Islet precursor cell (in vitro differentiated cells): ENCODE measurements at regions not wholly inside any gene's neighbourhood (a gene's known extent, or its start where the extent isn't known, plus 50 kb on each side); places are given as distances from the start of the nearest gene placed in this dataset.

Experiments
- DNase-seq: peaks from one replicate; pipeline ENCODE4 v3.0.0-alpha.2; 2018

- DNase-seq = no peak
These were observed 322.1 kb upstream of the CHAC2 start for GRCh38 chr2:53445383-53446070.

DNA sequence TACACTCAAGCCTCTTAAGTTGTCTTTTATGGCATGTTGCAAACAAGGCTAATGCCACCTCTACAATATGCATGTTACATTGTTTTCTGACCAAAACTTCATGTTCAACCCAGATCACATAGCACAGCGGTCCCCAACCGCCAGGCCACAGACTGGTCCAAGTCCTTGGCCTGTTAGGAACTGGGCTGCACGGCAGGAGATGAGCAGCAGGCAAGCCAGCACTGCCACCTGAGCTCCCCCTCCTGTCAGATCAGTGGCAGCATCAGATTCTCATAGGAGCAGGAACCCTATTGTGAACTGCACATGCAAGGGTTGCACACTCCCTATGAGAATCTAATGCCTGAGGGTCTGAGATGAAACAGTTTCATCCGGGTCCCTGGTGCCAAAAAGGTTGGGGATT, 324.8 kb upstream of the CHAC2 start:
- DNase-seq = peak; percentile 74

GRCh38 chr2:53442093-53442492, 325.5 kb upstream of the CHAC2 start:
- DNase-seq = no peak

DNA sequence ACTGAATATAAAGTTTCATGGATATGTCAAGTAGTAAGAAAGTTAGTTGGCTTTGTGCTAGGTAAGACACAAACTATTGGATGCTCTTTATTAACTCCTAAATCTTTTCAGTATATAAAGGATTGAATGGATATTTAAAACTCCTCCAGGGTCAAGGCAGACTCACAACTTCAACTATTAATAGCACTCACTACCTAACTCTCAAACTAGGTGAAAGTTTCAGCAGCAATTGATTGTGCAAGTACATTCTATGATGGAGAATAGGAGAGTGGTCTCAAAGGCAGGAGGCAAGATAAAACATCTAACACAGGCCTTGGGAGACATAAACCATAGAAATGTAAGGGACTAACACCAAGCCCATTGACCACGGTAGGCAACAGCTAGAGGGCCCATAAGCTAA, 328.9 kb upstream of the CHAC2 start:
- no peak for DNase-seq

- DNase-seq = no peak
These were observed 329.5 kb upstream of the CHAC2 start for GRCh38 chr2:53438100-53438499.

GRCh38 chr2:53437371-53437770, 330.2 kb upstream of the CHAC2 start:
- DNase-seq = no peak

DNA sequence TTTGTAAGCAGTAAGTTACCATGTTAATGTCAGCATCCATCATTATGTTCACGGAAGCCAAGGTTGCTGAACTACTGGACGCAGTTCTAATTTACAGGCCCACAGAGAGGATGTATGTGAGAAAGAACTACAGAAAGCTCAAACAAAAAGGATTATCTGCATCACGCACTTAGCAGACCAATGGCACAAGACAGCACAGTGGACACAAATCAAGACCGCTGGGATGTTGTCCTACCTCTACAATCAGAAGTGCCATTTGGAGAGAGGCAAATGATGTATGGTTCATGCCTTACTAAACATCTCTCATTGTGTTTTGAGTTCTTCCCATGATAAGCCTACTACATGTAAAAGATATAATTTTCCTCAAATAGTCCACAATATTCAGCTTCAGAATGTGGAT, 330.7 kb upstream of the CHAC2 start:
- DNase-seq = no peak

- no peak for DNase-seq
These were observed 332.0 kb upstream of the CHAC2 start for GRCh38 chr2:53435610-53436009.

DNA sequence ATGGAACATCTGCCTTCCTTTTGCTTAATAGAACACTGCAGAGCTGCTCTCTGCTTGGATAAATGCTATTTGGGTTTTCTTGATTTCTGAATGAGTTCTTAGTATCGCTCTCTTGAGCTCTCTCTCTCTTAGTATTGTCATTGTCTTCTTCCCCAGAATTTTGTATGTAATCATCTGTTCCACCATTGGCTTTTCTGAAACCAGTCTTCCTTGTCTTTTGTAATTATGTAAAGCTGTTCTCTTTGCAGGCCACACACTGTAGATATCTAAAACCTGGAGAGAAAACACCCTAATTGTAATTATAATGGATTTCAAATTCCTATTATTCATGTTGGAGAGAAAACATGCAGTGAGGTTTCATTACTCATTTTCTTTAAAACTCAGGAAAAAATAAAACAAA, 333.1 kb upstream of the CHAC2 start:
- DNase-seq = no peak

DNA sequence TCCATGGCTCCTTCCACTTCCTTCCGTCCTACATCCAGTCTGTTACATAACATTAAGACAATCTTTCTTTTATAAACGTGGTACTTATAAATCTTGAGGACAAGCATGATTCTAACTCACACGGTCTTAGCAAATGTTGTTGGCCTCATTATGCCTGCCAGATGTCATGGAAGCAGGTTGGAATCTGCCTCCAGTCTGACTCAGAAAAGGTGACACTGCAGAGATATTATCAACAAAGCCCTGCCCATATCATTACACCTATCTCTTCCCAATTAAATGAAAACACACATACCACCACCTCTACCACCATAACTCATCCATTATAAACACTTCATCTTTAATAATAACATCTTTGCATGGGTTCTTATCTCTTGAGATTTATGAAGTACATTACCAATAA, 334.7 kb upstream of the CHAC2 start:
- no peak for DNase-seq

DNA sequence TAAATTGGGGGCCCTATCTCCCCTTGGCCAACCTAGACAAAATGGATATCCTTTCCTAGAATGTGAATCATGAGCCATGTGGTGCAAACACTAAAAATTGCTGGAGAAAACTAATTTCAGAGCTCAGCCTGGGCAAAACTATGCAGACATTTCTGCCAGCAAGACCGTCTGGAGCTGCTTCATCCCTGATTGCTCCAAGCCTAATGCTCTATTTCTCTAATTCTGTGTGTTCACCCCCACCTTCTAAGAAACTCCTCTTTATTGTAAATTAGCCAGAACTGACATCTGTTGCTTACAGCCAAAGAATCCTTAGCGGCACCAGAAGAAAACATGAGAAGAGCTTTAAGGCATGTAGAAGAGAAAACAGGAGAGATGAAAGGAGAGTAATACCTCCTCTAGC, 337.7 kb upstream of the CHAC2 start:
- no peak for DNase-seq

GRCh38 chr2:53424902-53425301, 342.7 kb upstream of the CHAC2 start:
- no peak for DNase-seq

DNA sequence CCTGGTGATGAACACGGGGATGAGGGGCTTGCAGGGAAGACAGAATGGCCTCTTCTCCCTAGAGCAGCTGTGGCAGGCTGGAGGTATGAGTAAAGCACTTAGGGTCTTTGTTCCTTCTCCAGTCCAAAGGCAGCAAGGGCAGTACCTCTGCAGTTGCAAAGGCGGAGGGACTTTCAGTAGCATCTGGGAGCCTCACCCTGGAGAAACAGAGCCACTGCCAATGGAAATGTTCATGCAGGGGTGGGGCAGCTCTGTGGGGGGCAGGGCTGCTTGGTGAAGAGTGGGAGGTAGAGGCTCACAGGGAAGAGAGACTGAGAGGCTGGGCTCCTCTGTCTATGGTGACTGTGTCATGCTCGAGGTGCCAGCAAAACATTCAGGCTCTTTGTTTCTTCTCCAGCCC, 344.1 kb upstream of the CHAC2 start:
- no peak for DNase-seq

GRCh38 chr2:53422979-53423378, 344.6 kb upstream of the CHAC2 start:
- peak; percentile 69 for DNase-seq

- no peak for DNase-seq
These were observed 350.2 kb upstream of the CHAC2 start for GRCh38 chr2:53417385-53417784.

DNA sequence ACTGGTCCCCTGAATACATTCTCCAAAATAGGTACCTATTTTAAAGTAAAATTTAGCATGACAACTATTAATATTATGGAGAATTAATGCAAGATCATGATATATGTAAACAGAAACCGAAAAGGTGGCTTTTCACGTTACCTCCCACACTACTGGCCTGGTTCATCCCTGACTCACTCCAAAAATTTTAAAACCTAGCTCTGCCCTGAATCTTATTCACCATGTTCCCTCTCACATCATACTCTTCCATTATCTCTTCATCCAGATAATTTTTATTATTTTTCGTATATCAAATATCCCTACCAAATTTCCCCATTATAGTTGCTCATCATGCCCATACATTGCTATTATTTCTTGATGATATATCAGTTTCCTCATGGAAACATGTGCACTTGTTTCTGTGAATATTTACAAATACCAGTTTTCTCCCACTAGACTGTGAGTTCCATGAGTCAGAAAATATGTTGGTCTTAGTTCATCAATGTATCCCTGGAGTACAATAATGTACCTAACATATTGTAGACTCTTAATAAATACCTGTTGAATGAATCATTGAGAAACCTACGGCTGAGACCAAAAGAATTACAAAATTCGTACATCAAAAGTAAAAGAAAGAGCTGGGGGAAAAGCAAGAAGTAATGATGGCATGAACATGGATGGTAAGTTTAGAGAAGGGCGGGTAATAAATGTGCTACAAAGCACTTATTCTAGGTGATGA, 360.1 kb upstream of the CHAC2 start:
- DNase-seq = no peak

- no peak for DNase-seq
These were observed 363.7 kb upstream of the CHAC2 start for GRCh38 chr2:53403792-53404413.

DNA sequence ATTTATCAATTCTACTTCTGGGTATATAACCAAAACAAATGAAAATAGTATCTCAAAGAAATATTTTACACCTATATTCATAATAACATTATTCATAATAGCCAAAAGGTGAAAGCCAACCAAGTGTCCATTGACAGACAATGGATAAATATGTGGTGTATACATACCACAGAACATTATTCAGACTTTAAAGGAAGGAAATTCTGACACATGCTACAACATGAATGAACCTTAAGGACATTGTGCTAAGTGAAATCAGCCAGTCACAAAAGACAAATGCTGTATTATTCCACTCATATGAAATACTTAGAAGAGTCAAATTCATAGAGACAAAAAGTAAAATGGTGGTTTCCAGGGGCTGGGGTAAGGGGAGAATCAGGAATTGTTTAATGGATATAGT, 370.5 kb upstream of the CHAC2 start:
- no peak for DNase-seq

DNA sequence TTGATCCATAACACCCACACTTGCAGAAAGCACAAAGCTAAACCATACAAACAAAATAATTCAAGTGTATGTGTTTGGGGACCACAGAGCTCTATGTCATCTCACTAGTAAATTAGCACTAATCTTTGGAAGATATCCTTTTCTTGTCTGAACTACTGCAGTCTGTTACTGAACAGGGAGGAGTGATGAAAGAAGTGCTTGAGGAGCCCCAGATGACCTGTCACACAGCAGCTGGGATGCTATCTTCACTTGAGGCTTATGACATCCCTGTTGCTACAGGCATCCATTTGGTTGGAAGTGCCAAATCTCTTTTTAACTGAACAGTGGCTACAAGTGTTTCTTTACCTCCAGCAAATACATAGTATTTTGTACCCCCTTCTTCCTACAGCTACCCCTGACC, 386.3 kb upstream of the CHAC2 start:
- DNase-seq = no peak

GRCh38 chr2:53379547-53379946, 388.1 kb upstream of the CHAC2 start:
- DNase-seq = peak; percentile 53

- no peak for DNase-seq
These were observed 388.8 kb upstream of the CHAC2 start for GRCh38 chr2:53378791-53379190.

DNA sequence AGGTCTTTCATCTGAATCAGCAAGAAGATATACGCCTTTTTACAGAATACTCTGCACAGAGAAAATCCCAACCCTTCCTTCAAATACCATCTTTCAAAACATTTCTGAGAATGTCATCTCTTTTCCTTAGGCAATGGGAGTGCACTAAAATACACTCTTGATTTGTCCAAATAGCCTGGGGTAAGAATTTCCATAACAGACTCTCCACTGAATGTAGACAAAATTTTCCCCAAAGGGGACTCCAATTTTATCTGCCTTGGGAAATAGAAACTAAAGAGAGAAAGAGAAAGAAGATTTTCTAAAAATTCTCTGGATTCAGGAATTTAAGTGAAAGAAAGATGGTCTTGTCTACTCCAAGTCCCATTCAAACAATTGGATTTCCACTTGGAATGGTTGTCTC, 394.5 kb upstream of the CHAC2 start:
- no peak for DNase-seq

DNA sequence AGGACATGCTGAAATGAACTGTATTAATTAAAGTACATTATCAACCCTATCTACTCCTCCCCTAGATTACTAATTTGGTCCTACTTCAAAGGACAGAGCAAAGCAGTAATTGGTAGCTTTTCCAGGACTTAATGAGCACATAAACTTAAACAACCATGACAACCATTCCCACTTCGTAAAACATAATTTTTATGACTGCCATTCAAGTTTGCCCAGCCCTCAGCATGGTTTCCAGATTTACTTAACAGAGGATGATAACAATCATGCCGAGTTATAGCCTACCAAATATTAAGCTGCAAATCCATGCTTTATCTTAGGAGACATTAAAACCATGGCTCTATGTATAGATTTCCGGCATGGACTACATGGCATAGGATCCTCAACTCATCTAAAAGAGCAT, 401.1 kb upstream of the CHAC2 start:
- DNase-seq = no peak

GRCh38 chr2:53362934-53363333, 404.7 kb upstream of the CHAC2 start:
- no peak for DNase-seq
